Right renal pelvis (tissue), 4 donors: ENCODE measurements at regions not wholly inside any gene's neighbourhood (a gene's known extent, or its start where the extent isn't known, plus 50 kb on each side); places are given as distances from the start of the nearest gene placed in this dataset.

Experiments used
- DNase-seq, 4 donors: peaks; one replicate each; pipeline ENCODE4 v3.0.0-alpha.2; 2013; ENCODE audit warnings: low read depth in 4 of 4, low spot score in 3 of 4, missing footprints in 1 of 4

GRCh38 chr3:189041482-189042090, 130.2 kb upstream of the TPRG1 start:
- DNase-seq = peak in 3 of 4 donors; percentile 16 to 18 (median 17)

GRCh38 chr3:189042832-189043231, 128.9 kb upstream of the TPRG1 start:
- DNase-seq = no peak

GRCh38 chr3:189049458-189050236, 122.1 kb upstream of the TPRG1 start:
- DNase-seq = no peak

DNA sequence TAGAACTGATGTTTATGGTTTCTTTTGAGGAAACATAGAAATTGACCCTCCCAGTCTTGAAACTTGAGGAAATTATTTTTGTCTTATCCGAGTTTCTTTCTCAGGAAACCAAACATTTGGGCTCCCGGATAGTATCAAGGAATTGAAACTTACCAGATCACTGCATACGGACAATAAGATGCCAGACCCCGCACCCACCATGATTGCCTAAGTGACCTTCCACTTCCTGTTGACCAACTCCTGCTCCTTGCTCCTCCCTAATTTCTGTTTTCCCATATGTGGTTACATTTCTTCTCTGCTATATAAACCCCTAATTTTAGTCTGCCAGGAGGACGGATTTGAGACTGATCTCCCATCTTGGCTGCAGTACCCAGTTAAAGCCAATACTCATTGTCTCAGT, 118.4 kb upstream of the TPRG1 start:
- no peak for DNase-seq

- no peak for DNase-seq
These were observed 115.0 kb upstream of the TPRG1 start for GRCh38 chr3:189056646-189057335.

DNA sequence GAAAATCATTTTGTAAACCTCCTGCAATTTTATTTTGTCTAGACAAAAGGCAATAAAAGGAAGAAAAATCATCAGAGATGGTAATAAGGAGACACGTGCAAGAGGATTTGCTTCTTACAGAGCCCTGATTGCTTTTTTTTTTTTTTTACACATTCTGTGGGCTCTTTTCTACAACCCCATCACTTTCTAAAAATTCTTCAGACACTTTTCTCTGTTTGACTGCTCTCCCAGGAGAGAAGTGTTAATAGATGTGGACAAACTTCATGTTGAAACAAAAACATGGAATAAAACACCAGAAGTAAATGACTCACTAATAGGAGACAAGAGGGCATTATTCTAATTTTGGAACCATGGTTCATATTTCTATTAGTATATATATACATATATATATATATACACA, 114.4 kb upstream of the TPRG1 start:
- no peak for DNase-seq

DNA sequence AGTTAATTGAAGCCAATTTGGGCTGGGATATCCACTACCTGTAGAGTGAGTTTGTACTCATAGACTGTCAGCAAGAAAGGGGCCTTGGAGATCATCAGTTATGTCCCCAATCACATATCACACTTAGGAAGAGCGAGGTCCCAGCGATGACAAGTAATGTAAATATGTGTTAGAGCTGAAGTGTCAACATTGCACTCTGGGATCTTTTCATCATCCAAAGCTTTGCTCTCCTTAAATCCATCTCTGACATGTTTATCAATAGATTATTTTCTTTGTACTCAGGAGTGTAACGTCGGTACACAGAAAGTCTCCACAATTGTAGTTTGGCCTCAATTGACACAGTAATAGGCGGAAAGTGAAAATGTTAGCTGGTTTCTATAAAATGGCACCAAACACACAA, 113.7 kb upstream of the TPRG1 start:
- DNase-seq = no peak

GRCh38 chr3:189070965-189071364, 100.8 kb upstream of the TPRG1 start:
- no peak for DNase-seq

DNA sequence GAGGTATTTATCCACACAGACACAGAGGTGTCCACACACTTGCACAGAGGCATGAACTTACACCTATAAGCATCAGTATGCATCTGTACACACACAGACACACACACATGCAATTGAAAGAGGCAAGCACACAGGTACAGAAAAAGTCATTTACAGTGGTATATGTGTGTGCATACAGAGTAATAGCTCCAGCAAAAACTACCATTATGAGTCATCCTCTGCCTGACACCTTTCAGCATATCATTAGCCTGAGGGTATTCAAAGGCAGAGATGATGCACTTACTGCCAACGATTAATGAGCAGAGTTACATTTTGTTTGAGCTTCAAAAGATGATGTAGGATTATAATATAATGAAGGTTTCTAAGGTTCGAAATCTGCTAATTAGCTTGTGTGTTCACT, 100.3 kb upstream of the TPRG1 start:
- DNase-seq = no peak

DNA sequence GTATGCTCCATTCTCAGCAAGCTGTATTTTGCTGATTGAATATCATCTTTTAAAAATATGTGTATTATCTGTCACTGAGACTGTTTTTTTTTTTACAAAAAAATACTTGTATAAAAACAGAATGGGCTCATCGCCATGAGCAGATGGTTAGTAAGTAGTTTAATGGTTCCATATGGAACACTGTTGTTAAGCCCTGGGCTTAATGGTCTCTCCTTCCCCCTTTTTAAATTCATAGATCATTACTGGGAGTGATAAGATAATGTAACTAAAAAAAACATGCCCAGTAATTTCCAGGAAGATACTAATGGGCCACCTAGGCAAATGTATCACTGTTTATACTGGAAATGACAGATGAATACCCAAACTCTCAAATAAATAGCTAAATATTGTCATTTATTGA, 95.3 kb upstream of the TPRG1 start:
- DNase-seq = no peak

- DNase-seq = no peak
These were observed 91.0 kb upstream of the TPRG1 start for GRCh38 chr3:189080745-189081144.

DNA sequence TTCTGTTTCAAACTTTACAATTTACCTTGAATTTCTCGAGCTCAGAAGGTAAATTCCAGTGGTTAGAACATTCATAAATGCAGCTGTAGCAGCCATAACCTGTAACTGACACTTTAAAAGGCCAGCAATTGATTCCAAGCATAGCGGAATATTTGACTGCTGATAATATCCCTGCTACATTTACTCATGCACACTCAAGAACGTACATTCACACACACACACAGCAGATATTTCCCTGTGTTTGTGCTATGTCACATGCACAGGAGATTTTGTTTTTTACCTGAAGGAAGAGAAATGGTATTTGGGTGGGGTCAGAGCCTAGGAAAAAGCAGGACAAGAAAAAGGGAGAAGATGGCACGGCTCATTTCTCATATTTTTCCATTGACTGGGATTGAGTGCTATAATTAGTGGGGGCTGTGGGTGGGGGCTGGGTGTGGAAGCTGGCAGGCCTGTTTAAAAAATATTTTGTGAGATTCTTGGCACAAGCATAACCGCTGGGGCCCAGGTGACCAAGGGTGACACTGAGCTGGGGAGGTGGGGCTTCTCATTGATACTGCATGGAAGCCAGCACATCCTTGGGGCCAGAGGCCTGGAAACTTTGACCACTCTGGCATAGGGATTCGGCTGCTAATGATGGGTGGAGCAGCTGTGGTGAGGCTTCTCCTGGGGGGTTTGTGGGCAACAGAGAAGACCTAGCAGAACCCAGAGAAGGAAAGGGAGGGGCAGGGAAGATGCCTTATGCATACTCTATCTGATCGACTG, 88.9 kb upstream of the TPRG1 start:
- no peak for DNase-seq

- no peak for DNase-seq
These were observed 87.2 kb upstream of the TPRG1 start for GRCh38 chr3:189084620-189085019.

- no peak for DNase-seq
These were observed 79.2 kb upstream of the TPRG1 start for GRCh38 chr3:189092547-189092946.

- no peak for DNase-seq
These were observed 77.2 kb upstream of the TPRG1 start for GRCh38 chr3:189094539-189094938.

- no peak for DNase-seq
These were observed 75.7 kb upstream of the TPRG1 start for GRCh38 chr3:189096092-189096491.

- no peak for DNase-seq
These were observed 72.7 kb upstream of the TPRG1 start for GRCh38 chr3:189099031-189099471.

GRCh38 chr3:189099505-189100290, 72.1 kb upstream of the TPRG1 start:
- DNase-seq = no peak

GRCh38 chr3:189100866-189101265, 70.9 kb upstream of the TPRG1 start:
- DNase-seq = no peak

- no peak for DNase-seq
These were observed 70.2 kb upstream of the TPRG1 start for GRCh38 chr3:189101594-189101993.
